ENCODE measurements at regions not wholly inside any gene's neighbourhood (a gene's known extent, or its start where the extent isn't known, plus 50 kb on each side); places are given as distances from the start of the nearest gene placed in this dataset.

DNA sequence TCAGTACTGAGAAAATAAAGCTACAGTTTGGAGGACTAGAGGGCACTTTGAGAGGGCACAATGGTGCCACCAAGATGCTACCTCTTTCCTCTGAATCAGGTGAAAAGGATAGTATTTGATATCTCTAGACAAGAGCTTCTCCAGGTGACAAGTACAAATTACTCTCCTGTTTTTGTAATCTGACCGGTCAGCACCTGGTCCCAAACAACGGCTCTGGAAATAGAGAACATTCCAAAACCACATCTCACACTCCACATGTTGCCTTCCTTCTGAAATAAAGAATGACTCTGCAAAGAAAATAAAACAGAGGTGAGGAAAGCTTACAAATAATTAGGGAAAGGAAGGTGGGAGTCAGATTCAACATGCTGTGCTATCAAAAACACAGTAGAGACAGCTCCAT, 51.3 kb upstream of the CITED2 start:
- Histone ChIP-seq H3K27ac (ENCODE audit: low read depth, low read length) (no peak overlapping the region), H3K36me3 (ENCODE audit: control insufficient read depth in 5 of 5, insufficient read depth in 5 of 5, low read length in 5 of 5) (no peaks in the 10 kb centered on the region), H3K9me3 (ENCODE audit: control insufficient read depth in 5 of 5, low read length in 5 of 5) (no peaks in the 10 kb centered on the region)

DNA sequence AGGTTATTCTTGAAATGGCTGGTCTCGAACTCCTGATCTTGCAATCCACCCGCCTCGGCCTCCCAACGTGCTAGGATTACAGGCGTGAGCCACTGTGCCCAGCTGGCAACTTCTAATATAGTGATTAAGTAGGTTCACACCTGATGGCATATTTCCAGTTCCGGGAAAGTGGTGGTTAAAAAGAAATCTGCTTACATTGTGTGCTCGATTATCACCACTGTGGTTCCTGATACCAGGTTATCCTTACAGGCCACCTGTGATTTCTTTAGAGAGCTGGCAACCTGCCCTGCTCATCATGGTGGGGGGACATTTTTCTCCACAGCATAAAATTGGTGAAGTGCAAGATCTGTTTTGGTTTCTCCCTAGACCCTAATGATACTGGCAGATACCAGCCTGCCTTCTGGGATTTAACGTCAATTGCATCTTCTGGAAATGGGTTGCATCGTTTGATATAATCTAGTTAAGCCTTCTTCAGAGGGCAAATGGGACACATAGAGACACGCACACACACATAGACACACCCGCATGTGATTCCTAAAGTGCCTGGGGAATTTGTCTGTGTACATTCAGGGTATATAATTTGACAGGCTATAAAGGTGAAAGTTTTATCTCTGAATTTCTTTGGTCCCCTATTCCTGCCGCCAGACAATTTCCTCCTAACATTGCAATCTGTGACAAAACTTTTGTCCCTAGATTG, 49.7 kb upstream of the CITED2 start:
- H3K36me3 ChIP-seq (ENCODE audit: control insufficient read depth in 5 of 5, insufficient read depth in 5 of 5, low read length in 5 of 5) = no peaks in the 10 kb centered on the region
- H3K4me1 ChIP-seq (ENCODE audit: control insufficient read depth in 5 of 5, insufficient read depth in 5 of 5, low read length in 5 of 5) = no peaks in the 10 kb centered on the region
- H3K4me3 ChIP-seq (ENCODE audit: low read depth in 1 of 5, low read length in 5 of 5) = no peak overlapping the region
- no peak overlapping the region for H3K9ac ChIP-seq (ENCODE audit: low read length in 5 of 5)
- H3K9me3 ChIP-seq (ENCODE audit: control insufficient read depth in 5 of 5, low read length in 5 of 5) = no peaks in the 10 kb centered on the region
- H3K27ac ChIP-seq (ENCODE audit: low read depth, low read length) = no peak overlapping the region
- no peaks in the 10 kb centered on the region for H3K27me3 ChIP-seq (ENCODE audit: control insufficient read depth in 5 of 5, insufficient read depth in 4 of 5, low read length in 5 of 5)

More for the DNA sequence above, 51.3 kb upstream of the CITED2 start:
- Histone ChIP-seq H3K4me1 (ENCODE audit: control insufficient read depth in 5 of 5, insufficient read depth in 5 of 5, low read length in 5 of 5) (no peaks in the 10 kb centered on the region), H3K4me3 (ENCODE audit: low read depth in 1 of 5, low read length in 5 of 5) (no peak overlapping the region), H3K27me3 (ENCODE audit: control insufficient read depth in 5 of 5, insufficient read depth in 4 of 5, low read length in 5 of 5) (no peaks in the 10 kb centered on the region), H3K9ac (ENCODE audit: low read length in 5 of 5) (no peak overlapping the region)
